ENCODE measurements at regions not wholly inside any gene's neighbourhood (a gene's known extent, or its start where the extent isn't known, plus 50 kb on each side); places are given as distances from the start of the nearest gene placed in this dataset.
"Not testable (repeated sequence)": the region's sequence is repeated elsewhere in the genome, so short reads cannot be mapped to it uniquely, and the experiment has no call there.

- peak; percentile 52 for DNase-seq
Observed at GRCh38 chr12:75698052-75698451, 186.6 kb upstream of the KRR1 start.

GRCh38 chr12:75695926-75696325 lies 184.5 kb upstream of the KRR1 start:
- DNase-seq, result no peak

GRCh38 chr12:75694534-75695268 lies 183.3 kb upstream of the KRR1 start:
- DNase-seq, result no peak

- DNase-seq, result no peak
Observed at GRCh38 chr12:75692876-75693275, 181.5 kb upstream of the KRR1 start.

- DNase-seq, result no peak
Observed at GRCh38 chr12:75690296-75690955, 179.0 kb upstream of the KRR1 start.

- not testable (repeated sequence) for DNase-seq
Observed at GRCh38 chr12:75686233-75686632, 174.8 kb upstream of the KRR1 start.

- no peak for DNase-seq
Observed at GRCh38 chr12:75685617-75686225, 174.3 kb upstream of the KRR1 start.

- peak; percentile 76 for DNase-seq
Observed at GRCh38 chr12:75684678-75685616, 173.5 kb upstream of the KRR1 start.

GRCh38 chr12:75683995-75684586 lies 172.7 kb upstream of the KRR1 start:
- DNase-seq, result not testable (repeated sequence)

GRCh38 chr12:75683220-75683619 lies 171.8 kb upstream of the KRR1 start:
- DNase-seq, result no peak

GRCh38 chr12:75677522-75677921 lies 166.1 kb upstream of the KRR1 start:
- DNase-seq, result no peak

- DNase-seq, result no peak
Observed at GRCh38 chr12:75674393-75674792, 163.0 kb upstream of the KRR1 start.

- DNase-seq, result peak; percentile 13
Observed at GRCh38 chr12:75672200-75672599, 160.8 kb upstream of the KRR1 start.

- no peak for DNase-seq
Observed at GRCh38 chr12:75670216-75670615, 158.8 kb upstream of the KRR1 start.

GRCh38 chr12:75666939-75667334 lies 155.5 kb upstream of the KRR1 start:
- no peak for DNase-seq

GRCh38 chr12:75666126-75666938 lies 154.9 kb upstream of the KRR1 start:
- DNase-seq, result no peak

GRCh38 chr12:75665216-75665615 lies 153.8 kb upstream of the KRR1 start:
- no peak for DNase-seq

GRCh38 chr12:75662511-75663159 lies 151.2 kb upstream of the KRR1 start:
- no peak for DNase-seq

- no peak for DNase-seq
Observed at GRCh38 chr12:75661908-75662307, 150.5 kb upstream of the KRR1 start.

GRCh38 chr12:75660805-75661404 lies 149.5 kb upstream of the KRR1 start:
- no peak for DNase-seq

- DNase-seq, result no peak
Observed at GRCh38 chr12:75660107-75660530, 148.7 kb upstream of the KRR1 start.
